ENCODE measurements at regions not wholly inside any gene's neighbourhood (a gene's known extent, or its start where the extent isn't known, plus 50 kb on each side); places are given as distances from the start of the nearest gene placed in this dataset.

GRCh38 chr2:9681427-9681817 is 50.6 kb upstream of the YWHAQ start:
- DNase-seq, result no peak

DNA sequence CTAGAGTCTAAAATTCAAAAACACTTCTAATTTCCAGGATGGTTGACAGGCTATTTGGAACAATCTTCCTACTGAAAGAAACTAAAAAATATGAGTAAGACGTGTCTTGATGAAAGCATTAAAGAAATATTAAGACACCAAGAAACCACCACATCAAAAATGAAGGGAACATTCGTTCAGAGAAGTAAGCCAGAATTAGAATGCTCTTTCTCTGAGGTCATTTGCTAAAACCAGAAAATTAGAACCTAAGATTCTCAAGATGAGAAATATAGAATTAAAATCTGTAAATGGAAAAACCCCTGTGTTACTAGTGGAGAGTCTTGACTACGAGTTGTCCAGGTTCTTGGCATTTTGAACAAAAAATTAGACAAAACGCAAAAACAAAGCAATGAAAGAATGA is 54.8 kb upstream of the YWHAQ start:
- DNase-seq, result no peak

GRCh38 chr2:9686061-9686460 is 55.3 kb upstream of the YWHAQ start:
- DNase-seq, result no peak

DNA sequence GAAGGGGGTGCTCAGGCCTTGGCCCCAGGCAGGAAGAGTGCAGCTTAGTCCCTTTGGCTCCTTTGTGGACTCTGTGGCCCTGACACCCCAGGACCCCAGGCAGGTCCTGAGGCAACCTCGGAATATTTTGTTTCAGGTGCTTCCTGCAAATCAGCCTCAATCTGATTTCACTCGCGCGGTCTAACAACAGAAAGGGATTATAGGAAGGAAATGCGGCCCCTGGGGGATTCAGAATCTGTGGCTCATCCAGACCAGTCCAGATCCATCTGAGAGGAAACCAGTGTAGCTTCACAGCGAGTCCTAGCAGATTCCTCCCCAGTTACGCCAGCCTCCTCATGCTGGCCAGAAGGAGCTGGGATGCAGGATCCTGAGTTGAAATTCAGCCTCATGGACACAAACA is 59.5 kb upstream of the YWHAQ start:
- no peak for DNase-seq

DNA sequence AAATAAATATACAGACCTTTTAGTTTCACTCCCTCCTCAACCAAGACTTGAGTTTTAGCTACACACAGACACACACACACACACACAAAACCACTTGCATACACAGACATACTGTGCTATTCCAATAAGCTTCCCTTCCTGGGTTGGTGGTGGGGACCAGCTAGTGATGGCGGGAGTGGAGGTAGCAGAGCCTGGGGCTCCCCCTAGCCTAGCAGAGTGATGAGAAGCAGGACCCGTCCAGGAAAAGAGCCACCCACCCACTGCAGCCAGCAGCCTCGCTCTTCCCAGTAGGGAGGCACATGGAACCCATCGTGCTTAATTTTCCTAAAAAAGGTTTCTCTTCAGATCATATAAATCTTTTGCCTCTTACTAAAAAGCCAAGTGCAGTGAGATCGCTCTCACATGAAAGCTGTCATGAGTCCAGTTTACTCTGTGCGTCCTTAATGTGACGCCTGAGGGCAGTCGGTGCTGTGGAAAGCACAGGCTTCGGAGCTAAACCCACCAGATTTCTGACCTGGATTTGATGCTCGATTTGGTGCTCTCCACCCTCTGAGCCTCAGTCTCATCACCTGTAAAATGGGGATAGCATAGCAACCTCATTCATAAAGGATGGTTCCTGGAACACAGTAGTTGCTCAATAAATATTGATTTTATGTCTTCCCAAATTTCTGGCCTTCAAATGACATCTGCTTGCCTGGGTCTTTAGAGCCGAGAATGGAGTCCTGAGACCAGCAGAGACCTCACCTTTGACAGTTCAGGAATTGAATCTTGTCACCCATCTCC is 60.1 kb upstream of the YWHAQ start:
- DNase-seq, result no peak

- DNase-seq, result no peak
These were observed 61.8 kb upstream of the YWHAQ start for GRCh38 chr2:9692456-9693195.

DNA sequence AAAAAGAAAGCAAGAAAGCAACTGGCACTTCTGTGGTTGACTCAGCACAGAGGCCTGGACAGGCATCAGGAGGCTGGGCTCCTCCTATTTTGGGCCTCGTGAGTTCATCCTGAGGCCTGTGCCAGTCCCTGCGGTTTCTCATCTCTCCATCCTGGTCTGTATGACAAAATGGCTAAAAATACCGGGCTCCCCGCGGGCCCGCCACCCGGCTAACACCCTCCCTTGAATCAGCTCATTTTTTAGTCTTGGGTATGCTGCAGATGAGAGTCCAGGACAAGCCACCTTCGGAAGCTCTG is 62.3 kb upstream of the YWHAQ start:
- no peak for DNase-seq

- no peak for DNase-seq
These were observed 62.8 kb upstream of the YWHAQ start for GRCh38 chr2:9693646-9694045.

DNA sequence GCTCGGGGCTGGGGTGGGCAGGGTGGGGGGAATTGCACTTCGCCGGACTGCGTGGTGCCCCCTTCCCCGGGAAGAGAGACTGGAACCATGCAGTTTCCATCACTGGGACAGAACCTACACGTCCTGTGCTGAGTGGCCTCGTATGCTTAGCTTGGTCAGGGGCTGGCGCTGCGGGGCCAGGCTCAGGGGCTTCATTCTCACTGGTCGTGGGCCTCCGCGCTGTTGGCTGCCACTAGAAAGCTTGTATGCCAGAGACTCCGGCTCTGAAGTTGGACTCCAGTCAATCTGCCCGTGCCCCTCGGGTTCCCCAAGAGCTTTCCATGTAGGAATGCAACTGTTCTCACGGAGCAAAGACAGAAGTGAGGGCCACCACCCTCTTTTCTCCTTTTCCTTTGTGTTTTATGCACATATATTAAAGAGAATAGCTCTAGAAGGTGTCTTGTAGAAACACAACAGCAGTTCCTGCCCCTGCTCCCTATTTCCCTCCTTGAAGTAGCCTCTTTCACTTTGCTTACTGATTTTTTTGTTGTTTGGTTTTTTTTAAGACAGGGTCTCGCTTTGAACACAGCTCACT is 64.0 kb upstream of the YWHAQ start:
- no peak for DNase-seq

GRCh38 chr2:9695941-9696340 is 65.1 kb upstream of the YWHAQ start:
- DNase-seq, result peak; percentile 60

GRCh38 chr2:9696731-9697130 is 65.9 kb upstream of the YWHAQ start:
- DNase-seq, result no peak

DNA sequence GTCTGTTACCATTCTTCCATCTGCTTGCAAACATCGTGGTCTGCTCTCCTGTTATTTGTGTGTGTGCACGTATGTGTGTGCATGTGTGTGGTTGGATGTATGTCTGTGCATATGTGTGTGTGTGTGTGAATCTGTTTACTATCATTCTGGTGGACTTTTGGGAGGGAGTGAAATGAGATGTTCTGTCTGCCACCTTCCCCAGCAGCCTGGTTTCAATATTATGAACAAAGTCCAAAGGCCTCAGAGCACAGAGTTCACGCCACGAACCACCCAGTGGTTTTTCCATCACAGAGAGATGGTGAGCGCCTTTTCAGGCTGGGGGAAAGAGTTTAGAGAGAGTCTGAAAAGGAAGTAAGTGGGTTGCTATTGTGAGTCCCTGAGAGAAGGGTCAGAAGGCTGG is 67.1 kb upstream of the YWHAQ start:
- no peak for DNase-seq

DNA sequence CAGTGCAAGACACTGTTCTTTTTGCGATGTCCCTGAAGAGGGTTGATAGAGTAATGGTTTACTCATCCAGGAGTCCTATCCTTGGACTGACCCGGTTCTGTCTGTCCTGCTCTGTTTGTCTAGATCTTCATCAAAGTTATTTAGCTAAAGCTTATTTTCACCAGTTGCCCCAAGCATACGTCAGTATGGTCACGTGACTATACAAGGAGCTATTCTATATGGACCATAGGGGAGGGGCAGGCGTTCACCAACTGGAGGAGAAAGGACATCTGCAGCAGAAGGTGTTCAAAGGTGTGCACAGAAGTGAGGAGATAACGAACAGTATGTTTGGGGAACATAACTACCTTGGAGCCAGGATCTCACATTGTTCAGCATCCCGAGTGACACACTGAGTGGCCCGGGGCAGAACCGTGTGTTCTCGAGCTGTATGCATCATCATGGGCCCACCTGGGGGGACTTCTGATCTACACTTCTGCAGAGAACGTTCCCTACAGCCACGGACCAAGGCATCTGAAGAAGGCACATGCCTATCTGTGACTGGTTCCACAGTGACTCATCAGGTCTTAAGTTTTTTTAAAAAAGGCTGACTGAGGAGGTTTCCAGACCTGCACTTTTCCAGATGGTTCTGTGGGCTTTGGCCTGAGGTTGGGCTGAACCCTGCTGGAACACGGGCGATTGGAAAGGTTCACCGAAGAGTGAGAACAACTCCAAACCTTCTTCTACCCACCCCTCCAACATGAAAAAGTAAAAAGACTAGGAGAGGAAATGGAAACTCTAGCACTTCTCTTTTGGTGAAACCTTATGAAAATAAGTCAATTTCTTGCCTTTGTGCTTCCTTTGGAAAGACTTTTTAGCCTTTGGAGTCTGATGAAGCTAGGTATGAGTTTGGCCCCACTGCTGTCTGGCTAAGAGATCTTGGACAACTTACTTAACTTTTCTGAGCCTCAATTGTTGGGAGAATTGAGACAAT is 68.6 kb upstream of the YWHAQ start:
- DNase-seq, result no peak

GRCh38 chr2:9700109-9700495 is 69.3 kb upstream of the YWHAQ start:
- DNase-seq, result no peak

DNA sequence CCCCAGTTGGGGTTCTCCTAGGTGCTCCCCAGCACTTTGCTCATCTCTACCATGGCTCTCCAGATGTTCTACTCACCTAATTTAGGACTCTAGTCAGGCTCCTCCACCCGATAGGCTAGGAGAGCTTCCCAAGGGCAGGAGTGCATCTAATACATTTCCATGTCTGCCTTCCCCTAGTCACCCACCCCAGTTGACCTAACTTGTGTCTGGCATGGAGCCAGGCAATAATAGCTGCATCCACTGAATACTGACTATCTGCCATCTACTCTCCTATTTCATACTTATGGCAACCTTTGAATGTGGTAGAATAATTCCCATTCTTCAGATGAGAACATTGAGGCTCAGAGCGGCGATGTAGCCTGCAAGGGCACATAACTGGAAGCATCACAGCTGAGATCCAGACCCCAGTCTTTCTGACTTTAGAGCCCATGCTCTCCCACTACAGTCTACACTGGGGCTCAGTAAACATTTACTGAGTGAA is 71.8 kb upstream of the YWHAQ start:
- no peak for DNase-seq

GRCh38 chr2:9703085-9703678 is 72.4 kb upstream of the YWHAQ start:
- DNase-seq, result no peak

- no peak for DNase-seq
These were observed 73.0 kb upstream of the YWHAQ start for GRCh38 chr2:9703701-9704221.

DNA sequence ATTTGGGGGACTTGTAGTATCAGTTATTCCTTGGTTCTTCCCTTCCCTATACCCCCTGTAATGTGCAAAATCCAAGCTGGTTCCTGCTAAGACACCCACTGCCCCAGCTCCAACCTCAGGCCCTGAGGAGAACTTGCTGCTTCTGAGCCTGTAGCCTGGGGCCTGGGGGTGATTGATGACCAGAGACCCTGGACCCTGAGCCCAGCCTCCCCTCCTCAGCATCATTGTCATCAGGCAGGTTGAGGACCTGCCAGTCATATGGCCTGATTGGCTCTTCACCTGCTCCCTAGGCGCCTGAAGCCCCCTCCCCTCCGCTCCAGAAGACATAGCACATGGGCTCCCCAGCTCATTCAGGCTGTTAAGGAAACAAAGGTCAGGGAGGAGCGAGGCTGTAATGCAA is 73.8 kb upstream of the YWHAQ start:
- DNase-seq, result no peak

DNA sequence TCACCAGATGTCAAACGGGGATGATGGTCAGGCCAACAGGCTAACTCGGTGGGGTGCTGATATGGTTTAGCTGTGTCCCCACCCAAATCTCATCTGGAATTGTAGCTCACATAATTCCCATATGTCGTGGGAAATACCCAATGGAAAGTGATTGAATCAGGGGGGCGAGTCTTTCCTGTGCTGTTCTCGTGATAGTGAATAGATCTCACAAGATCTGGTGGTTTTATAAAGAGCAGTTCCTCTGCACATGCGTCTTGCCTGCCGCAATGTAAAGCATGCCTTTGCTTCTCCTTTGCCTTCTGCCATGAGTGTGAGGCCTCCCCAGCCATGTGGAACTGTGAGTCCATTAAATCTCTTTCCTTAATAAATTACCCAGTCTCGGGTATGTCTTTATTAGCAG is 74.4 kb upstream of the YWHAQ start:
- no peak for DNase-seq

- DNase-seq, result no peak
These were observed 76.2 kb upstream of the YWHAQ start for GRCh38 chr2:9707008-9707407.

GRCh38 chr2:9707611-9708160 is 76.9 kb upstream of the YWHAQ start:
- DNase-seq, result no peak
